ENCODE measurements at regions not wholly inside any gene's neighbourhood (a gene's known extent, or its start where the extent isn't known, plus 50 kb on each side); places are given as distances from the start of the nearest gene placed in this dataset.

GRCh38 chr2:180394305-180394704 lies 387.2 kb upstream of the CWC22 start:
- DNase-seq (ENCODE audit: low read depth, low spot score), result no peak
- TF ChIP-seq CTCF (IDR thresholded peaks at IDR 0.05; ENCODE audit: insufficient read depth, low read length, missing control alignments), result no peak
- no peak overlapping the region for H3K4me3 ChIP-seq (ENCODE audit: low read depth, low read length)
- ChIA-PET CTCF (no interaction called here), POLR2A (no interaction called here)

DNA sequence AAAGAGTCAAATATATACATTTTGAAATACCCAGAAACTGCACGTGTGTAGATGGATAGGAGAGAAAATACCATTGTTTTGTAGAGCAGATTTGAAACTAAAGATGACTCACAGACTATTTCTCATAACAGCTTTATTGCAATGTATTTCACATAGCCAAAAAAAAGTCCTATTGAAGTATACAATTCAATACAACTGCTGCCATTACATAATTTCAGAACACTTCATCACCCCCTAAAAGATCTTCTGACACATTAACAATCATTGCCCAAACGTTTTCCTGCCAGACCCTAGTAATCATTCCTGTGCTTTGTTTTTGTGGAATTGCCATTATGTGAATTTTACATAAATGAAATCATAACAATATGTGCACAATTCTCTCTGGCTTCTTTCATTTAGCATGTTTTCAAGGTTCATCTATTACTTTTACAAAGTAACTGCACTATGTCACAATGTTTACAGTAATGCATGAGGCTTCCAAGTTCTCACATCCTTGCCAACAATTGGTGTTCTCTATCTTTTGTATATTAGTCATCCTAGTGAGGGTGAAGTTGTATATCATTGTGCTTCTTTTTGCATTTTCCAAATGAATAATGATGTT lies 378.6 kb upstream of the CWC22 start:
- ChIA-PET POLR2A (no interaction called here), CTCF (no interaction called here)
- no peak overlapping the region for H3K4me3 ChIP-seq (ENCODE audit: low read depth, low read length)
- DNase-seq (ENCODE audit: low read depth, low spot score), result no peak
- TF ChIP-seq CTCF (IDR thresholded peaks at IDR 0.05; ENCODE audit: insufficient read depth, low read length, missing control alignments), result no peak

DNA sequence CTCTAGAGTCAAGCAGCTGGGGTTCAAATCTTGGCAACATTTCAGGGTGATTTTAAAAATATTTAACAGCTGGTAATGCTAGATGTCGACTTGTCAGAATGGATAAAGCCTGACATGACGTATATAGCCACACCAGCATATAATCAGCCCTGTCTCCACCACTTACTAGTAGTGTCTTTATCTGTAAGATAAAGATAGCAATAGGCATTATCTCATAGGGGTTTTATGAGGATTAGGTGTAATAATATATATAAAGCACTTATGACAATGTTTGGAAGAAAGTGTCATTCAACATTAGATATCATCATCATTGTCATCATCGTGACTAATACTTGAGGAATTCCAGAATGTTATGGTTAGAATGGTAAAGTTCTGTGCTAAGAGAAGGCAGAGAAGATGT lies 369.0 kb upstream of the CWC22 start:
- DNase-seq (ENCODE audit: low read depth, low spot score), result no peak
- POLR2A ChIA-PET, result no interaction called here
- TF ChIP-seq CTCF (IDR thresholded peaks at IDR 0.05; ENCODE audit: insufficient read depth, low read length, missing control alignments), result no peak
- no peak overlapping the region for H3K4me3 ChIP-seq (ENCODE audit: low read depth, low read length)
- CTCF ChIA-PET, result no interaction called here

- no peak overlapping the region for H3K4me3 ChIP-seq (ENCODE audit: low read depth, low read length)
- no peak for DNase-seq (ENCODE audit: low read depth, low spot score)
- ChIA-PET CTCF (no interaction called here), POLR2A (no interaction called here)
- no peak for TF ChIP-seq CTCF (IDR thresholded peaks at IDR 0.05; ENCODE audit: insufficient read depth, low read length, missing control alignments)
These were observed 367.6 kb upstream of the CWC22 start for GRCh38 chr2:180374502-180375281.

DNA sequence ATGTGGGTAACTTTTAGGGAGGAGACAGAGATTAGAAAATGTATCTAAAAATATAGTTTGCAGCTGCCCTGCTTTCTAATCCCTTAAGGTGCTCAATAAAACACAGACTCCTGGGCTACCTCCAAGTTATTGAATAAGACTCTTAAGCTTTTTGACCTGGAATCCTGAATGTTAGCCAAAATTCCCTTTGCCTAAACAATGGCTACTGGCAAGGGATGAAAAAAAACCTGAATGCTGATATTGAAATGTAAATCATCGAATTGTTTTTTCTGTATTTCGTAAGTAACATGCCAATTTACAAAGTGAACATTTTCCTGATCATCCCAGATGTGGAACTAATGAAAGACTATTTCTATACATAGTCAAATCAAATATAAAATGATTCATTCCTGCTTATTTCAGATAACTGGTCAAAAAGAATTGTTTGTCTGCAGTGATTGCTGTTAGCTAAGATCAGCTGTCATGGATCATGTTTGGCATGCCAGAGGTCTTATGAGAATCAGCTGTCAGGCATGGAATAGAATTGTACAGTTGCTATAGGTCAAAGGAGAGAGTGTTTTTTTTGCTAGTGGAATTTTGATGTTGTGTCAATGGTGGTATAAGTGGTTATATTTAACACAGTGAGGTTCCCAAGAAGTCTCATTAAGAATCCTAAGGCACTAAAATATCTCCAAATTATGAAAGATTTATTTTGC lies 363.6 kb upstream of the CWC22 start:
- CTCF ChIA-PET, result no interaction called here
- H3K4me3 ChIP-seq (ENCODE audit: low read depth, low read length), result no peak overlapping the region
- no peak for TF ChIP-seq CTCF (IDR thresholded peaks at IDR 0.05; ENCODE audit: insufficient read depth, low read length, missing control alignments)
- DNase-seq (ENCODE audit: low read depth, low spot score), result no peak
- POLR2A ChIA-PET, result no interaction called here

- ChIA-PET CTCF (no interaction called here), POLR2A (no interaction called here)
- H3K4me3 ChIP-seq (ENCODE audit: low read depth, low read length), result no peak overlapping the region
- no peak for DNase-seq (ENCODE audit: low read depth, low spot score)
- TF ChIP-seq CTCF (IDR thresholded peaks at IDR 0.05; ENCODE audit: insufficient read depth, low read length, missing control alignments), result no peak
These were observed 361.8 kb upstream of the CWC22 start for GRCh38 chr2:180368881-180369280.
